NCI-H1092 treated with DMSO at 0.1 percent for 48 hours (cell line): ENCODE measurements at regions not wholly inside any gene's neighbourhood (a gene's known extent, or its start where the extent isn't known, plus 50 kb on each side); places are given as distances from the start of the nearest gene placed in this dataset.
"Not testable (repeated sequence)": the region's sequence is repeated elsewhere in the genome, so short reads cannot be mapped to it uniquely, and the experiment has no call there.

Source experiments
- DNase-seq: peaks from one replicate; lab custom pipeline; 2025; lab: John Stamatoyannopoulos, UW

DNA sequence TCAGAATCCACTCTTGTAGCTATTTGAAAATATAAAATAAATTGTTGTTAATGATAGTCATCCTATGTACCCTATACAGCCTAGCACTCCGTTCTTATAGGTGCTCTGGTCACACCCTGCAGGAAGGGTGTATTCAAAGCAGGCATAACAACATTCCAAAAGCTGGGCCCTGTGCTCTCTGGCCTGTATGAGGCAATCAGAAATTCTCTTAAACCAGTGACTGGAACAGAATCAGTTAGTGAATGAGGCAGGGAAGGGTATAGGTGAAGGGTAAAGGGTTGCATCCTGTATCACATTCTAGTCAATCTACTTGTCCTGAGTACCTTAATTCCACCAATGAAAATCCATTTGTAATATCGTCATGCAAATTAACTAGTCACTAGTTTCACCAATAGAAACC is 154.5 kb upstream of the ZNF217 start:
- DNase-seq = no peak

GRCh38 chr20:53743607-53744260 is 150.1 kb upstream of the ZNF217 start:
- no peak for DNase-seq

GRCh38 chr20:53742685-53743081 is 149.0 kb upstream of the ZNF217 start:
- DNase-seq = no peak

- DNase-seq = no peak
Measured at GRCh38 chr20:53741726-53742028, 148.0 kb upstream of the ZNF217 start.

- DNase-seq = no peak
Measured at GRCh38 chr20:53739799-53740785, 146.5 kb upstream of the ZNF217 start.

DNA sequence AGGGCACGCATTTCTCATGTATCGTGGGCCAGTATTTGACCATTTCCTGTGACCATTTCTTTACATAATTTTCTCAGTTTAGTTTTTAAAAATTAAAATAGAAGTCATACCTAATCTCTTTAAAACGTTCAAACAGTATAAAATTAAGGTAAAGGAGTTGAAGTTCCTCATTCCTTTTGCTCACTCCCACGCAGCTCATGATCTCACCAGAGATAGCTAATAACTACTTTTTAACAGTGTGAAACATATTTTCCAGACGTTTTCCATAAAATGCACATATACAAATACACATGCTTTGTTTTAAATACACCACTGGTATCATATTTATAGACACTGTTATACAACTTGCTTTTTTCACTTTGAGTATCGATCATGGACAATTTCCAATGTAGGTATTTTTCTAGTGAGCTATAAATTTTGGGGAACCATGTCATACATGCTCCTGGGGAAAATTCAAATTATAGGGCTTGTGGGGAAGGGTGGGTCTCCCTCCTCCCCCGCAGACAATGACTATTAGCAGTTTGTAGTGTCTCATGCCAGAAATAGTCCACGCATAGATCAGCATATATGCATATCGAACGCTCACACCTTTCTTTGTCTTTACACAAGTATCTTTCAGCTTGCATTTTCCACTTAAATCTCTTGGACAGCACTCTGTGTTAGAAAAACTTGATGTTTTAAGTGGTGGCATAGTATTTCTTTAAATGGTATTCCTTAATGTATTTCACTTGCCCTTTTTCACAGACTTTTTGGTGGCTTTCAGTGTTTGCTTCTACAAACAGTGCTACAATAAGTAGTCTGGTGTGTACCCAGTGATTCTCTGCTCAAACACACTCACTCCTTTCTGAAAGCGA is 145.5 kb upstream of the ZNF217 start:
- DNase-seq = no peak

DNA sequence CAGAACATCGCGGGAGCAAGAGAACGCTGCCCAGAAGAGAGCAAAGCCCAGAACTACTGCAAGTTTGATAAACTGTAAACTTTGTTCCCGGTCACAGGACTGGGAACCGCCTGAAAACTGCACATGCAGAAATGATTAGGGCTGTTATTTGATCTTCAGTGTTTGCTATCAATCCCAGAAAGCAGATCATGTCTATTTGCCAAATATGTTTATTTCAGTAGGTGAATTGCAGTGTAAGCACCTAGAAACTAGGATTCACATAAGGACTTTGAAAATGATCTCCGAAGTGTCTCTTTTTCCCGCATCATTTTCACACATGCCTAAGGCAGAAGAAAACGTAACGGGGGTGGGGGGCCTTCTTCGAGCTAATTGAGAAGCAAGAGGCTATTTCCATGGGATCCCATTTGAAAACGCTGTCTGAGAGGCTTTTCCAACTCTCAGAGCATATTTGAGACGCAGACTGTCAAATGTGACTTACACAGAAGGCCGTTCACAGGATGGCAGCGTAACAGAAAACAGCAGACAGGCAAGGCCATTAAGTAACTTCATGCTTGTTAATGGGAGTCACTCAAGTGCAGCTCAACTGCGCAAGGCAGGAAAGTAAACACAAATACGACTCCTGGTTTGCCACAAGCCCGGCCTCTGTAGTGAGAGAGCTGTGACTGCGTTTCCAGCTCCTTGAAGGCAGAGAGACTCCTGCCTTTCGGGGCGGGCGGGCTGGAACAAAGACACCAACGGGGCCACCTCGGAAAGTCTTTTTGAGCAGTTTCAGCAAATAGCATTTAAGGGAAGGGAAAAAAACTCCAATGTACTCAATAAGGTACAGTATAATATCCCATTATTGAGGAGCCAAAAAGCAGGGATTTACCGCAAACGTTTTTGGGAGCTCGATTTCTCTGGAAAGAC is 144.7 kb upstream of the ZNF217 start:
- peak; percentile 9 for DNase-seq

DNA sequence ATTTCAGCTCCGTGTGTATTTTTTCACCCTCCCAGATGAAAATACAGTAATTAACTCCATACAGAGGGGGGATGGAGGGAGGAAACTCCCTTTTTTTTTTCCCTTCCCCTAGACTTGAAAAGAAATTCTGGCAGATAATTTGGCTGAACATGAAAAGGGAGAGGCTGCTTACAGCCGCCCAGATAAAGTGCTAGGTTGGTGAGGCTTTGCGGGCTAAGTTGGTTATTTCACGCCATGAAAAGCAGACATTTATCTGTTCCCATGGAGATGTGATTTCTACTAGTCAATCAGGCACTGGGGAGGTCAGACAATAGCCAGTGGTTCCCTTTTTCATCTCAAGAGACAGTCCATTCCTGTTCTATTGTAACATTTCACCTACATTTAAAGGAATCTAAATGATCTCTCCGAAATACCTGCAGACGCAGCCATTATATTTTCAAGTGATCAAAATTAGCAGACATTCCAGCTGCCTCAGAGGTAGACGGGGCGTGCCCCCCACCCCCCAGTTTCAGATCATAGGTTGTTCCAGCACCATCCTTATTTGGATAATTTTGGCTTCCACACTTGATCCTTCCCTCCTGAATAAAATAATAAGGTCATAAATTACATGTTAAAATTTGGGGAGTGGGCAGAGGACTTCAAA is 143.9 kb upstream of the ZNF217 start:
- no peak for DNase-seq

GRCh38 chr20:53736757-53737395 is 143.2 kb upstream of the ZNF217 start:
- DNase-seq = no peak

DNA sequence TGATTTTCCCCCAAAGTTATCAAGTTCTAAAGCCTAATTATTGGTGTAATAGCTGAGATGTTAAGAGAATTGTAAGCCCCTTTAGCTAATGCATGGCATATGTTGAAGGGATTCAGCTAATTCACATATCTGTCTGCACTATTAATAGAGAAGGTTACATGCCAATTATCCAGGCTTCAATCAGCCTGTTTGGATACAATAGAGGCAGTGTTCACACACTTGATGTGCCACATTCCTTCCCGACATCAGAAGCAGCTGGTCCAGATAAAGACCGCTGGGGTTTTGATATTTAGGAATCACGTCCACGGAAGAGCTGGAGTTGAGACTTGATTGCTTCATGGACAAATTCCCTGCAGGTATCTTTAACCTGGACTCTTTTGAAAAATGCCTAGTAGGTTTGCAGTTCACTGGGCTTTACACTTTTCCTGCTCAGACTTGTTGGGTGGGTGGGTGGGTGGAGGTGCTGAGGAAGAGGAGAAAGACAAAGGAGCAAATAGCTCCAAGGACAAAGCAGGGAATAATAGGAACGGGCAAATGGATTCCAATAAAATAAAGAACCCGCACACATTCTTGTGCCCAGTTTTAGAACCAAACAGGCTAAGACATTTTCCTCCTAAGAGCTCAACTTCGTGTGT is 142.6 kb upstream of the ZNF217 start:
- no peak for DNase-seq

GRCh38 chr20:53735536-53736050 is 142.0 kb upstream of the ZNF217 start:
- no peak for DNase-seq

- DNase-seq = no peak
Measured at GRCh38 chr20:53734006-53734688, 140.5 kb upstream of the ZNF217 start.

- no peak for DNase-seq
Measured at GRCh38 chr20:53731595-53731994, 138.0 kb upstream of the ZNF217 start.

- DNase-seq = no peak
Measured at GRCh38 chr20:53728359-53728758, 134.7 kb upstream of the ZNF217 start.

- DNase-seq = not testable (repeated sequence)
Measured at GRCh38 chr20:53727239-53727638, 133.6 kb upstream of the ZNF217 start.

- no peak for DNase-seq
Measured at GRCh38 chr20:53725575-53725970, 131.9 kb upstream of the ZNF217 start.

- DNase-seq = no peak
Measured at GRCh38 chr20:53723621-53724020, 130.0 kb upstream of the ZNF217 start.

- DNase-seq = no peak
Measured at GRCh38 chr20:53723045-53723444, 129.4 kb upstream of the ZNF217 start.

DNA sequence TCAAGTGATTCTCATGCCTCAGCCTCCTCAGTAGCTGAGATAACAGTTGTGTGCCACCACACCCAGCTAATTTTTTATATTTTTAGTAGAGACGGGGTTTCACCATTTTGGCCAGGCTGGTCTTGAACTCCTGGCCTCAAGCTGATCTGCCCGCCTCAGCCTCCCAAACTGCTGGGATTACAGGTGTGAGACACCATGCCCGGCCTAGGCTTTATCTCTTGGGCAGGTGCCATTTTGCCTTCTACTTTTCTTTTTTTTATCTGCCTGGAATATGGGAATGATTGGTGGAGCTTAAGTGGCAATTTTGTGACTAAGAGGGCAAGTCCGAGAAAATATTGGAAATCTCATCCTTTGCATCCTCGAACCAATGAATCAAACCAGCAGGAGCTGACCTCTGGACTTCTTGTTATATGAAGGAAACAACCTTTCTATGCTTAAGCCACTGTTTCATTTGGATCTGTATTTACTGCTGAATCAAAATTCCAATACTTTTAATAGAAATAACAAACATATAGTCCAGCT is 128.9 kb upstream of the ZNF217 start:
- no peak for DNase-seq
